ENCODE measurements at regions not wholly inside any gene's neighbourhood (a gene's known extent, or its start where the extent isn't known, plus 50 kb on each side); places are given as distances from the start of the nearest gene placed in this dataset.

GRCh38 chr9:1269533-1270315, 219.6 kb downstream of the DMRT2 start:
- DNase-seq: no peak

GRCh38 chr9:1271367-1271766, 221.2 kb downstream of the DMRT2 start:
- no peak for DNase-seq

- no peak for DNase-seq
Measured at GRCh38 chr9:1271786-1272185, 221.6 kb downstream of the DMRT2 start.

GRCh38 chr9:1272488-1272887, 222.3 kb downstream of the DMRT2 start:
- DNase-seq: no peak

GRCh38 chr9:1273859-1274258, 223.7 kb downstream of the DMRT2 start:
- no peak for DNase-seq

GRCh38 chr9:1274334-1274733, 224.2 kb downstream of the DMRT2 start:
- DNase-seq: no peak

GRCh38 chr9:1276474-1276873, 226.3 kb downstream of the DMRT2 start:
- DNase-seq: no peak

- no peak for DNase-seq
Measured at GRCh38 chr9:1284727-1285126, 234.6 kb downstream of the DMRT2 start.

- no peak for DNase-seq
Measured at GRCh38 chr9:1285526-1285925, 235.4 kb downstream of the DMRT2 start.

GRCh38 chr9:1292384-1292783, 242.2 kb downstream of the DMRT2 start:
- DNase-seq: no peak

- no peak for DNase-seq
Measured at GRCh38 chr9:1294641-1295258, 244.6 kb downstream of the DMRT2 start.

- DNase-seq: no peak
Measured at GRCh38 chr9:1296331-1296730, 246.2 kb downstream of the DMRT2 start.

GRCh38 chr9:1298046-1298445, 247.9 kb downstream of the DMRT2 start:
- DNase-seq: no peak

- no peak for DNase-seq
Measured at GRCh38 chr9:1300941-1301340, 250.8 kb downstream of the DMRT2 start.

GRCh38 chr9:1303932-1304331, 253.8 kb downstream of the DMRT2 start:
- no peak for DNase-seq

GRCh38 chr9:1311462-1312042, 261.4 kb downstream of the DMRT2 start:
- no peak for DNase-seq

GRCh38 chr9:1319436-1319835, 269.3 kb downstream of the DMRT2 start:
- no peak for DNase-seq

- DNase-seq: no peak
Measured at GRCh38 chr9:1320051-1320557, 269.9 kb downstream of the DMRT2 start.

- no peak for DNase-seq
Measured at GRCh38 chr9:1320607-1321195, 270.5 kb downstream of the DMRT2 start.

- no peak for DNase-seq
Measured at GRCh38 chr9:1327467-1327866, 277.3 kb downstream of the DMRT2 start.

GRCh38 chr9:1328341-1328740, 278.2 kb downstream of the DMRT2 start:
- DNase-seq: no peak

- DNase-seq: no peak
Measured at GRCh38 chr9:1331546-1332038, 281.4 kb downstream of the DMRT2 start.

- DNase-seq: no peak
Measured at GRCh38 chr9:1332156-1332555, 282.0 kb downstream of the DMRT2 start.

- DNase-seq: no peak
Measured at GRCh38 chr9:1335174-1335573, 285.0 kb downstream of the DMRT2 start.

All from DMS153 (cell line).